Neuronal stem cell (in vitro differentiated cells): ENCODE measurements at regions not wholly inside any gene's neighbourhood (a gene's known extent, or its start where the extent isn't known, plus 50 kb on each side); places are given as distances from the start of the nearest gene placed in this dataset.

Source experiments
- DNase-seq: peaks from one replicate; pipeline ENCODE4 v3.0.0-alpha.2; 2013; ENCODE audit warnings: low spot score
- H2AFZ ChIP-seq: one replicate; pipeline ENCODE4 v1.6.1; 2013; ENCODE audit warnings: mild to moderate bottlenecking, low read length, inconsistent platforms
- H2AK5ac ChIP-seq: 2 replicates; pipeline ENCODE4 v1.6.1; 2013; ENCODE audit warnings: low read depth, mild to moderate bottlenecking, inconsistent platforms, low read length, moderate library complexity, mixed read lengths
- H2BK120ac ChIP-seq: 2 replicates; pipeline ENCODE4 v1.6.1; 2013; ENCODE audit warnings: low read depth, mild to moderate bottlenecking, inconsistent platforms, low read length, moderate library complexity, mixed read lengths
- H2BK12ac ChIP-seq: one replicate; pipeline ENCODE4 v1.6.1; 2013; ENCODE audit warnings: low read length, inconsistent platforms
- H2BK15ac ChIP-seq: 2 replicates; pipeline ENCODE4 v1.6.1; 2013; ENCODE audit warnings: mild to moderate bottlenecking, low read length, inconsistent platforms, mixed read lengths
- H2BK5ac ChIP-seq: one replicate; pipeline ENCODE4 v1.6.1; 2013; ENCODE audit warnings: inconsistent platforms, mild to moderate bottlenecking, low read length, moderate library complexity
- H3K14ac ChIP-seq: one replicate; pipeline ENCODE4 v1.6.1; 2013; ENCODE audit warnings: low read length, inconsistent platforms
- H3K18ac ChIP-seq: 2 replicates; pipeline ENCODE4 v1.6.1; 2013; ENCODE audit warnings: low read length, inconsistent platforms
- H3K23ac ChIP-seq: 2 replicates; pipeline ENCODE4 v1.6.1; 2013; ENCODE audit warnings: low read depth, mild to moderate bottlenecking, mixed read lengths, low read length, inconsistent platforms; ENCODE audit not compliant: poor library complexity
- H3K27ac ChIP-seq: replicated peaks from 3 replicates; pipeline ENCODE4 v1.5.1; 2013; ENCODE audit warnings: low read length, inconsistent platforms
- H3K27me3 ChIP-seq, 3 experiments: 2 replicates each; pipeline ENCODE4 v1.6.1; 2013; ENCODE audit warnings: low read length in 3 of 3, mild to moderate bottlenecking in 2 of 3, inconsistent platforms in 1 of 3, low read depth in 1 of 3, mixed read lengths in 1 of 3, moderate library complexity in 1 of 3; ENCODE audit not compliant: control insufficient read depth in 3 of 3, insufficient read depth in 3 of 3
- H3K36me3 ChIP-seq, 2 donors: replicated peaks in 1 of 2; 2 replicates each; pipeline ENCODE4 v1.6.1; 2013; ENCODE audit warnings: low read length in 2 of 2; ENCODE audit not compliant: control insufficient read depth in 2 of 2, insufficient read depth in 2 of 2
- H3K4ac ChIP-seq: 2 replicates; pipeline ENCODE4 v1.6.1; 2013; ENCODE audit warnings: inconsistent platforms, mild to moderate bottlenecking, low read length, moderate library complexity
- H3K4me1 ChIP-seq, 2 donors: 1 replicate in 1 of 2; 2 replicates in 1 of 2; pipeline ENCODE4 v1.6.1; 2013; ENCODE audit warnings: low read length in 2 of 2, low read depth in 1 of 2; ENCODE audit not compliant: control insufficient read depth in 2 of 2, insufficient read depth in 1 of 2
- H3K4me2 ChIP-seq: one replicate; pipeline ENCODE4 v1.6.1; 2013; ENCODE audit warnings: mild to moderate bottlenecking, low read length, inconsistent platforms; ENCODE audit not compliant: insufficient read depth, poor library complexity, severe bottlenecking
- H3K4me3 ChIP-seq, 2 donors: 2 replicates each; pipeline ENCODE4 v1.5.1; 2013; ENCODE audit warnings: low read length in 2 of 2, mild to moderate bottlenecking in 2 of 2, inconsistent platforms in 1 of 2, moderate library complexity in 1 of 2
- H3K79me1 ChIP-seq: one replicate; pipeline ENCODE4 v1.6.1; 2013; ENCODE audit warnings: low read depth, mild to moderate bottlenecking, inconsistent platforms, low read length, moderate library complexity
- H3K9ac ChIP-seq: one replicate; pipeline ENCODE4 v1.6.1; 2013; ENCODE audit warnings: mild to moderate bottlenecking, low read depth, low read length, inconsistent platforms; ENCODE audit not compliant: poor library complexity
- H3K9me3 ChIP-seq, 2 donors: replicated peaks in 1 of 2; 2 replicates each; pipeline versions ENCODE3 to v1.6.1; 2013; ENCODE audit warnings: low read length in 2 of 2, mild to moderate bottlenecking in 2 of 2, inconsistent platforms in 1 of 2, low read depth in 1 of 2, mixed read lengths in 1 of 2, moderate library complexity in 1 of 2; ENCODE audit not compliant: control insufficient read depth in 2 of 2, insufficient read depth in 1 of 2
- H4K8ac ChIP-seq: one replicate; pipeline ENCODE4 v1.6.1; 2013; ENCODE audit warnings: low read depth, mild to moderate bottlenecking, inconsistent platforms, low read length, moderate library complexity
- H4K91ac ChIP-seq: one replicate; pipeline ENCODE4 v1.6.1; 2013; ENCODE audit warnings: low read length, low read depth, mild to moderate bottlenecking, inconsistent platforms; ENCODE audit not compliant: poor library complexity
- WGBS, 2 donors: extraction: QIAGEN DNeasy Blood & Tissue Kit; methylation state at CpG; one replicate each; pipeline ENCODE4 v1.1.7; 2013; ENCODE audit warnings: missing lambda C conversion rate in 2 of 2, mixed read lengths in 1 of 2; ENCODE audit not compliant: insufficient read length in 2 of 2, insufficient replicate concordance in 1 of 2; ENCODE audit errors: extremely low coverage in 2 of 2; 5-methylcytosine and 5-hydroxymethylcytosine counted together

- Histone ChIP-seq H3K27me3 (no peaks in the 10 kb centered on the region), H2AK5ac (no peak overlapping the region), H2BK12ac (no peak overlapping the region), H3K4me1 (peaks cover 3 to 4% of the 10 kb centered on the region in 2 donors), H3K9me3 (peaks cover 0 to 3% of the 10 kb centered on the region in 2 donors), H3K4ac (no peak overlapping the region), H3K18ac (no peak overlapping the region), H3K79me1 (no peaks in the 10 kb centered on the region), H2BK5ac (no peak overlapping the region), H2AFZ (no peak overlapping the region), H3K36me3 (no peaks in the 10 kb centered on the region), H3K14ac (no peak overlapping the region), H3K4me2 (no peak overlapping the region), H4K8ac (no peak overlapping the region), H4K91ac (no peak overlapping the region), H2BK120ac (no peak overlapping the region), H3K9ac (no peak overlapping the region), H3K27ac (no peak overlapping the region), H3K23ac (no peak overlapping the region), H3K4me3 (no peak overlapping the region), H2BK15ac (no peak overlapping the region)
- WGBS, 2 donors = no CpG with 5 or more reads among the region's 5 CpGs
- DNase-seq = no peak
Measured at GRCh38 chr11:10388574-10388973, 66.5 kb upstream of the AMPD3 start.

GRCh38 chr11:10390375-10390774 lies 64.7 kb upstream of the AMPD3 start:
- Histone ChIP-seq H3K4me1 (peaks cover 3 to 4% of the 10 kb centered on the region in 2 donors), H3K9me3 (peaks cover 0 to 3% of the 10 kb centered on the region in 2 donors), H2AFZ (no peak overlapping the region), H3K36me3 (no peaks in the 10 kb centered on the region), H4K8ac (no peak overlapping the region), H2BK12ac (no peak overlapping the region), H3K4ac (no peak overlapping the region), H2AK5ac (no peak overlapping the region), H2BK5ac (no peak overlapping the region), H3K4me3 (no peak overlapping the region), H2BK15ac (no peak overlapping the region), H4K91ac (no peak overlapping the region), H3K18ac (no peak overlapping the region), H3K9ac (peak overlapping the region; percentile 56), H2BK120ac (no peak overlapping the region), H3K79me1 (no peaks in the 10 kb centered on the region), H3K27ac (no peak overlapping the region), H3K4me2 (no peak overlapping the region), H3K14ac (no peak overlapping the region), H3K23ac (no peak overlapping the region), H3K27me3 (no peaks in the 10 kb centered on the region)
- no peak for DNase-seq

DNA sequence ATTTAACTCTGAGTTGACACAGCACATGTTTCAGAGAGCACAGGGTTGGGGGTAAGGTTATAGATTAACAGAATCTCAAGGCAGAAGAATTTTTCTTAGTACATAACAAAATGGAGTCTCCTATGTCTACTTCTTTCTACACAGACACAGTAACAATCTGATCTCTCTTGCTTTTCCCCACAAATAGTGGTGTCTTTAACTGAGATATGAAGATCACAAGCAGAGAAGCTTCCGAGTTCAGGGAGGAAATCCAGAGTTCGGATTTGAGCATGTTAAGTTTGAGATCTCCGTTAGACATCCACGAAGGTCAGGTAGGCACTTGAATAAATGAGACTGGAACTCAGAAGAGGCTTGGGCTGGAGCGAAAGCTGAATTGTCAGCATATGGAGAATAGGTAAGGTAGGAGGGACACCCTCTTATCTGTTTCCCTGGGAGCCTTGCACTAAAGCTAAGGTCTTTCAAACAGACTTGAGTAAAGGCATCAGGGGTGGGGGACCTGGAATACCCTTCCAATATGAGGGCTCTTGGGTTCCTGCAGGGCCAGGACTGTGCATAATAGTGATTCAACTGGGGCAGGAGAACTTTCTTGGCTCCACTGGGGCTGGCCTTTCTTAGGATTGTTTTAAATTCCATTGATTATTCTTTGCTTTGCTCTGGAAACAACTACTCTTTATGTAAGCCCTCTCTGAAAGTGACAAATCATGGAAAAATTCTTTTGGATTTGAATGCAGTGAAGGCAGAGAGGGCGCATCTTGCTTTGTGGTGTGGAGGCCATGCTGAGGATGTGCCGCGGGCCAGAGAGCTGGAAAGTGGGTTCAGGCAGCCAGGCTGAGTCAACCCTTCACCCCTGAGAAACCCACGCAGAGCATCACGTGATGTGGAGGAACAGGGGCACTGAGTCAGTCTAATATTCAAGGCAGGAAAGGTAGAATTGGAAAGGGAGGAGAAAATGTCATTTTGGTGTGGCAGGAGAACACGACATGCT lies 62.7 kb upstream of the AMPD3 start:
- no peak overlapping the region for H3K18ac ChIP-seq
- H2BK5ac ChIP-seq = no peak overlapping the region
- no peak for DNase-seq
- no peak overlapping the region for H2BK15ac ChIP-seq
- H3K9me3 ChIP-seq = peaks cover 0 to 3% of the 10 kb centered on the region in 2 donors
- no peak overlapping the region for H3K9ac ChIP-seq
- no peaks in the 10 kb centered on the region for H3K79me1 ChIP-seq
- H2BK120ac ChIP-seq = no peak overlapping the region
- H3K36me3 ChIP-seq = no peaks in the 10 kb centered on the region
- no peak overlapping the region for H2AK5ac ChIP-seq
- no peak overlapping the region for H3K27ac ChIP-seq
- WGBS, 2 donors = no CpG with 5 or more reads among the region's 11 CpGs
- H3K4me3 ChIP-seq = no peak overlapping the region
- H3K4me2 ChIP-seq = no peak overlapping the region
- H2BK12ac ChIP-seq = no peak overlapping the region
- H3K14ac ChIP-seq = no peak overlapping the region
- H3K27me3 ChIP-seq = no peaks in the 10 kb centered on the region
- peaks cover 3% of the 10 kb centered on the region in 2 donors for H3K4me1 ChIP-seq
- H4K91ac ChIP-seq = no peak overlapping the region
- H2AFZ ChIP-seq = peak overlapping the region; percentile 59
- no peak overlapping the region for H3K23ac ChIP-seq
- no peak overlapping the region for H3K4ac ChIP-seq
- no peak overlapping the region for H4K8ac ChIP-seq

DNA sequence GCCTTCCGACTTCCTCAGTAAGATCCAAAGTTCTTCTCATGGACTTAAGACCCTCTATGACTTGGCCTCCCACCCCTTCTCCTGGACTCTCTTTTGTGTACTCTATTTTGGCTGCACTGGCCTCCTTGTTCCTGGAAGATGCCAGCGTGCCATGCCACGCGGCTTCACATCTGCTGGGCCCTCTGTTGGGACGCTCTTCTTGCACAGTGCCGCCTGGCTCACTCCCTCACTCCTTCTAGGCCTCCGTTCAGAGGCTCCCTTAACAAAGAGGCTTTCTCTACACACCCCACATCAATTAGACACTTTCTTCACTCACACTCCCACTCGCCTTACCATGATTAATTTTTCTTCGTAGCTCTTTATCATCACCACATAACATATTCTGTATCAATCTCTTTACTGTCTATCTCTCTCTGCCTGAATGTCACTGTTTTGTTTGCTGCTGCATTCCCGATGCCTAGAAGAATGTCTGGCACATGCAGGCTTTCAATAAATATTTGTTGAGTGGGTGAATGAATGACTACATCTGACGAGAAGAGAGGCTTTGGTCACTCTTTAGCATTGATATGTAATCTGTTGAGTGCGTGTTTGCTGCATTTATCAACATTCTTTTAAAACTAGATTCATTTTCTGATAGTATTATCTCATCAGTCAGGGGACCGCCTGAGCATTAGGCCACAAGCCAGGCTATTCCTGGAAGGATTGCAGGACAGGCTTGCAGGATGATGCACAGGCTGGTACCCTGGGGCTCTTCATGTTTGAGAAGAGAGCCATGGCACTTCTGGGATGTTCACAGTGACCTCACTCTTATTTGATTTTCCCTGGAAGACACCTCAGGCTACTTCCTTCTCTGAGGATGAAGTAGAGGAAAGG lies 60.6 kb upstream of the AMPD3 start:
- no peak overlapping the region for H2BK12ac ChIP-seq
- H2BK120ac ChIP-seq = no peak overlapping the region
- no peak overlapping the region for H4K8ac ChIP-seq
- 100% methylated on average over 2 of the region's 13 CpGs; no CpG with 5 or more reads in 1 of the 2 donors for WGBS, 2 donors
- H3K4me3 ChIP-seq = no peak overlapping the region
- H3K14ac ChIP-seq = no peak overlapping the region
- H2BK15ac ChIP-seq = no peak overlapping the region
- no peak overlapping the region for H3K23ac ChIP-seq
- H3K4me2 ChIP-seq = no peak overlapping the region
- peaks cover 0 to 3% of the 10 kb centered on the region in 2 donors for H3K9me3 ChIP-seq
- H2AFZ ChIP-seq = no peak overlapping the region
- no peak overlapping the region for H3K27ac ChIP-seq
- H3K9ac ChIP-seq = no peak overlapping the region
- no peaks in the 10 kb centered on the region for H3K27me3 ChIP-seq
- H4K91ac ChIP-seq = no peak overlapping the region
- no peak overlapping the region for H3K18ac ChIP-seq
- no peaks in the 10 kb centered on the region for H3K36me3 ChIP-seq
- no peaks in the 10 kb centered on the region for H3K79me1 ChIP-seq
- no peak overlapping the region for H3K4ac ChIP-seq
- H2AK5ac ChIP-seq = no peak overlapping the region
- H3K4me1 ChIP-seq = peaks cover 0 to 3% of the 10 kb centered on the region in 2 donors
- no peak overlapping the region for H2BK5ac ChIP-seq
- no peak for DNase-seq
